ENCODE measurements at regions not wholly inside any gene's neighbourhood (a gene's known extent, or its start where the extent isn't known, plus 50 kb on each side); places are given as distances from the start of the nearest gene placed in this dataset.

- H3K4me1 ChIP-seq (replicated peaks; ENCODE audit: insufficient read depth): no peaks in the 10 kb centered on the region
- no peaks in the 10 kb centered on the region for H3K9me3 ChIP-seq (ENCODE audit: insufficient read depth, low read depth)
- POLR2A ChIA-PET (ENCODE audit: unreplicated experiment): no interaction called here
- no peaks in the 10 kb centered on the region for H3K36me3 ChIP-seq (ENCODE audit: low read depth)
- H3K9me2 ChIP-seq (ENCODE audit: insufficient read depth): no peaks in the 10 kb centered on the region
- no TSS peak for BruUV-seq (replicated peaks)
- no peak for TF ChIP-seq EZH2 (IDR thresholded peaks at IDR 0.05; ENCODE audit: low read depth)
- TF ChIP-seq, protein P1, sequence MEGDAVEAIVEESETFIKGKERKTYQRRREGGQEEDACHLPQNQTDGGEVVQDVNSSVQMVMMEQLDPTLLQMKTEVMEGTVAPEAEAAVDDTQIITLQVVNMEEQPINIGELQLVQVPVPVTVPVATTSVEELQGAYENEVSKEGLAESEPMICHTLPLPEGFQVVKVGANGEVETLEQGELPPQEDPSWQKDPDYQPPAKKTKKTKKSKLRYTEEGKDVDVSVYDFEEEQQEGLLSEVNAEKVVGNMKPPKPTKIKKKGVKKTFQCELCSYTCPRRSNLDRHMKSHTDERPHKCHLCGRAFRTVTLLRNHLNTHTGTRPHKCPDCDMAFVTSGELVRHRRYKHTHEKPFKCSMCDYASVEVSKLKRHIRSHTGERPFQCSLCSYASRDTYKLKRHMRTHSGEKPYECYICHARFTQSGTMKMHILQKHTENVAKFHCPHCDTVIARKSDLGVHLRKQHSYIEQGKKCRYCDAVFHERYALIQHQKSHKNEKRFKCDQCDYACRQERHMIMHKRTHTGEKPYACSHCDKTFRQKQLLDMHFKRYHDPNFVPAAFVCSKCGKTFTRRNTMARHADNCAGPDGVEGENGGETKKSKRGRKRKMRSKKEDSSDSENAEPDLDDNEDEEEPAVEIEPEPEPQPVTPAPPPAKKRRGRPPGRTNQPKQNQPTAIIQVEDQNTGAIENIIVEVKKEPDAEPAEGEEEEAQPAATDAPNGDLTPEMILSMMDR (conservative IDR thresholded peaks at IDR 0.05): no peak
- H3F3A ChIP-seq (ENCODE audit: insufficient read depth, low read depth): no peaks in the 10 kb centered on the region
- CTCF ChIA-PET: no interaction called here
- DNase-seq: no peak
- no peaks in the 10 kb centered on the region for H3K79me2 ChIP-seq (ENCODE audit: low read depth)
- H2AFZ ChIP-seq: no peak overlapping the region
- no peak overlapping the region for H3K4me3 ChIP-seq
- no peak overlapping the region for H3K27ac ChIP-seq
- intact Hi-C loops (cut with micrococcal nuclease; ENCODE audit: unreplicated experiment): no loop called here
- no peak overlapping the region for H3K4me2 ChIP-seq
- H4K20me1 ChIP-seq (ENCODE audit: insufficient read depth): no peaks in the 10 kb centered on the region
- no peaks in the 10 kb centered on the region for H3K27me3 ChIP-seq (ENCODE audit: insufficient read depth, low read depth)
Measured at GRCh38 chr5:107805824-107806223, 135.1 kb upstream of the EFNA5 start.

- BruUV-seq (replicated peaks): no TSS peak
- H2AFZ ChIP-seq: no peak overlapping the region
- no peak overlapping the region for H3K4me3 ChIP-seq
- no peaks in the 10 kb centered on the region for H4K20me1 ChIP-seq (ENCODE audit: insufficient read depth)
- no peak for TF ChIP-seq EZH2 (IDR thresholded peaks at IDR 0.05; ENCODE audit: low read depth)
- TF ChIP-seq, protein P1 (conservative IDR thresholded peaks at IDR 0.05): no peak
- H3K27me3 ChIP-seq (ENCODE audit: insufficient read depth, low read depth): no peaks in the 10 kb centered on the region
- no peak for DNase-seq
- intact Hi-C loops (cut with micrococcal nuclease; ENCODE audit: unreplicated experiment): no loop called here
- no peaks in the 10 kb centered on the region for H3K36me3 ChIP-seq (ENCODE audit: low read depth)
- no peaks in the 10 kb centered on the region for H3K9me2 ChIP-seq (ENCODE audit: insufficient read depth)
- ChIA-PET POLR2A (ENCODE audit: unreplicated experiment) (no interaction called here), CTCF (no interaction called here)
- no peaks in the 10 kb centered on the region for H3K79me2 ChIP-seq (ENCODE audit: low read depth)
- no peak overlapping the region for H3K27ac ChIP-seq
- no peaks in the 10 kb centered on the region for H3F3A ChIP-seq (ENCODE audit: insufficient read depth, low read depth)
- no peaks in the 10 kb centered on the region for H3K4me1 ChIP-seq (replicated peaks; ENCODE audit: insufficient read depth)
- no peak overlapping the region for H3K4me2 ChIP-seq
- no peaks in the 10 kb centered on the region for H3K9me3 ChIP-seq (ENCODE audit: insufficient read depth, low read depth)
Measured at GRCh38 chr5:107805166-107805565, 134.4 kb upstream of the EFNA5 start.

DNA sequence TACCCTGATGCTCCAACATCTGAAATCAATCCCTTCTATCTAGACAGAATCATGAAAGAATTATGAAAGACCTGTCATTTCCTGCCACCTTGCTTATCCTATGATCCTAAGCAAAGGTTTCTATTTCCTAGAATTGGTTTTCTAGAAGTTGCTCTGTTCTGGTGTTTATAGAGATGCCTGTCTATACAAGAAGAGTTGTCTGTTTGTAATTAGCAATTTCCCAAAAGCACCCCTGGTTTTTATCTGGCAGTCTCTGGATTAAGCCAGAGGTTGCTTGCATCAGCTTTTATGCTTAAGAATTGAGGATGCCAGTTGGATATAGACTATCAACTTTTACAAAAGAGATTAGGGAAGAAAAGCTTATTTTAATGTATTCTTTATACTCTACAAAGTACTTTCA, 133.0 kb upstream of the EFNA5 start:
- H3K79me2 ChIP-seq (ENCODE audit: low read depth): no peaks in the 10 kb centered on the region
- H3F3A ChIP-seq (ENCODE audit: insufficient read depth, low read depth): no peaks in the 10 kb centered on the region
- H3K27ac ChIP-seq: no peak overlapping the region
- intact Hi-C loops (cut with micrococcal nuclease; ENCODE audit: unreplicated experiment): no loop called here
- DNase-seq: no peak
- no peak overlapping the region for H3K4me2 ChIP-seq
- H3K9me2 ChIP-seq (ENCODE audit: insufficient read depth): no peaks in the 10 kb centered on the region
- H2AFZ ChIP-seq: no peak overlapping the region
- H3K4me1 ChIP-seq (replicated peaks; ENCODE audit: insufficient read depth): no peaks in the 10 kb centered on the region
- CTCF ChIA-PET: no interaction called here
- BruUV-seq (replicated peaks): no TSS peak
- no peaks in the 10 kb centered on the region for H4K20me1 ChIP-seq (ENCODE audit: insufficient read depth)
- POLR2A ChIA-PET (ENCODE audit: unreplicated experiment): no interaction called here
- no peaks in the 10 kb centered on the region for H3K27me3 ChIP-seq (ENCODE audit: insufficient read depth, low read depth)
- no peaks in the 10 kb centered on the region for H3K36me3 ChIP-seq (ENCODE audit: low read depth)
- TF ChIP-seq, protein P1 (conservative IDR thresholded peaks at IDR 0.05): no peak
- TF ChIP-seq EZH2 (IDR thresholded peaks at IDR 0.05; ENCODE audit: low read depth): no peak
- no peak overlapping the region for H3K4me3 ChIP-seq
- H3K9me3 ChIP-seq (ENCODE audit: insufficient read depth, low read depth): no peaks in the 10 kb centered on the region

All from PC-9 (cell line).